SHP77 (cell line): ENCODE measurements at regions not wholly inside any gene's neighbourhood (a gene's known extent, or its start where the extent isn't known, plus 50 kb on each side); places are given as distances from the start of the nearest gene placed in this dataset.

Source experiments
- DNase-seq, 2 experiments: peaks; one replicate each; lab custom pipeline; 2025; lab: John Stamatoyannopoulos, UW

DNA sequence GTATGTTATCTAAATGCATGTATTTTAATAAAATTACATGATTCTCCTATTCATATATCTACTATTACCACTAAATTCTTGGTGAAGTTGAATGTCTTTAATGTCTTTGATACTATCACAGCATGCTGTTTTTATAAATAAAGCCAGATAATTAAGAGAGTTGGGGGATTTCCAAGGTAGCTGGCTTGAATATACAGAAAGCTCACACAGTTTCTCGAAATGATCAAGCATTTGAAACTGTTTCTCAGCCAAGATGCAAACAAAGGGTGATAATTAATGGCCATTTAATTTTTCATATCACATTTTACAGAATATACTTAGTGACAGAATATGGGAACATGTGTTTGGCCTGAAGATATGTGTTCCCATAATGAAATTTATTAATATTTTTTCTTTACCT is 145.6 kb upstream of the CDH12 start:
- DNase-seq, result no peak

DNA sequence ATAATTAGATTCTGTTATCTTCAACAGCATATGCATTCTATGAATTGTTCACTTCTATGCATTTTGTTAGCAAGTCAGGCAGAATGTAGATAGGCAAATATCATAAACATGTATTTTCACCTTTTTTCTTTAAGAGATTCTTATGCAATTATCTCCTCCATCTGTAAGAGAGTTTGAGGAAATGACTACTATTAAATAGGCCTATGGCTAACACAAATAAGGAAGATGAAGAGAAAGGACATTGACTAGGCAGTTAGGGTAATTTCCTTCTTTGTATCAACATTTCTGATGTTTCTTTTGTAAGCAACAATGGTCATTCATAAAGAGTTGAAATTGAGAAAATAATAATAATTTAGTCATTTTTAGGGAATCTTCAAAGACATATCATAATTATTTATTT is 145.2 kb upstream of the CDH12 start:
- DNase-seq, result no peak

DNA sequence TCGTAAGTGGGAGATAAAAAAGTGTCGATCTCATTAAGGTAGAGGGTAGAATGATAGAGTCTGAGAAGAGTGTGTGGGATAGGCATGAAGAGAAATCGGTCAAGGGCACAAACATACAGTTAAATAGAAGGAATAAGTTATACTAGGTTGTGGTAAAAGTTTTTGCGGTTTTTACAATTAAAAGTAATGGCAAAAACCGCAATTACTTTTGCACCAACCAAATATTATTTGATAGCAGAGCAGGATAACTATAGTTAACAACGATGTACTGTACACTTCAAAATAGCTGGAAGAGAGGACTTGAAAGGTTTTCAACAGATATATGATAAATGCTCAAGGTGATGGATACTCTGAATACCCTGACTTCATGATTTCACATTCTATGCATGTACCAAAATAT is 135.8 kb upstream of the CDH12 start:
- no peak for DNase-seq

DNA sequence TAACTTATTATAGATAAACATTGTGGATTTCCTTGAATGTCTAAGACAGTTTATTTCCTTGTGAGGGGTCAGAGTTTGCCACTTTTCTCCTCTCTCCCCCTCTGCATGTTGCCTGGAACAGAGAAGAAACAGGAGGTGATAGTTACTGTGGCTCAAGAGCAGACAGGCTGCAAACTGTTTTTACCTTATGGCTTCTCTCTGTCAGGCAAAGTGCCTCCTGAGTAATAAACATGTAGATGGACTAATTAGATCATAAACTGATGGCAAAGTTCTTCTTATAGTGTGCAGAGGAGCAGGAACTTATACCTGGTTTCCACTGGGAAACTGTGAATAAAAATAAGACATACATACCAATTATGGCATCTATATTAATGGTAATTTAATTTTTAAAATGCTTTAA is 133.1 kb upstream of the CDH12 start:
- DNase-seq, result no peak

DNA sequence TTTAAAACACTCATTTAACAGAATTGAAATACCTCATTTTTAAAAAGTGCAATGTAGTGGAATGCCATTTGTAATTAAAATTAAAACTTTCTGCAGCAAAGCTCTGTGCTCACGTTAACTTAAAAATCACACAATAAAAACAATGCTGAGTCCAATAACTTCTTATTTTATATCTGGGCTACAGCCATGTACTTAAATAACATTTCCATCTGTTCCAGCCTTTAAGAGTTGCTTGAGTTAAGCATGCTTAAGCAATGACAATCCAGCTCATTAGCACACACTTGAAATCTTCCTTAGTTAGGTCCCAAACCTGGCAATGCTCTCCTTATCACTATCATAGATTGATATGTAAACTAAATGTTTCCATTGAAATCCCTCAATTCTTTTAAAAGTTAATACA is 132.3 kb upstream of the CDH12 start:
- DNase-seq, result no peak

DNA sequence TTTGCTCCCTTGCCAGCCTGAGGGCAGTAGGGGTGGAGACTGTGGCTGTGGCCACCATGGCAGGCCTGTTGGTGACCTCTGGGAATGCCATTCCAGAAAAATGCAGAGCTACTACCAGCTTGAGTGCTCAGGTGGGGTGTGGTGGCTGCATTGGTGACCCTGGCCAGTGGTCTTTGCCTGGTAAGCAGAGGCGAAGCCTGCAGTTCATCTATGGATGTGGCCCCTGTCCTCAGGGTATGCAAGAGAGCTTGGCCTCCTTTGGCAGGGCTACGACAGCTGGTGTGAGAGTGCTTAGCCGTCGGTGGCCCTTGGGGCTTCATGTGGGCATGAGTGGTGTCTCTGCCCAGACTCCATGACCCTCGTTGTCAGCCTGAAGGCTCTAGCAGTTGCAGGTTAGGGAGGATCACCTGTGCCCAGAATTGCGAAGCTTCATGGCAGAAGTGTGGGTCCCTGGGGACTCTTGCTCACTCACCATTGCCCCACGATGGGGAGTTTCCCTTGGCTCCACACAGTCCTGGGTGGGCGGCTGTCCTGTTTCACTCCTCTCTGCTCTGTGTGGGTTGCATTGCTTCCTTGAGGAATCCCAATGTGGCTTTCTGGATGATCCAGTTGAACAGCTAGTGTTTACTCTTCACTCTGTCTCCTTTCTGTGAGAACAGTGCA is 117.9 kb upstream of the CDH12 start:
- no peak for DNase-seq

DNA sequence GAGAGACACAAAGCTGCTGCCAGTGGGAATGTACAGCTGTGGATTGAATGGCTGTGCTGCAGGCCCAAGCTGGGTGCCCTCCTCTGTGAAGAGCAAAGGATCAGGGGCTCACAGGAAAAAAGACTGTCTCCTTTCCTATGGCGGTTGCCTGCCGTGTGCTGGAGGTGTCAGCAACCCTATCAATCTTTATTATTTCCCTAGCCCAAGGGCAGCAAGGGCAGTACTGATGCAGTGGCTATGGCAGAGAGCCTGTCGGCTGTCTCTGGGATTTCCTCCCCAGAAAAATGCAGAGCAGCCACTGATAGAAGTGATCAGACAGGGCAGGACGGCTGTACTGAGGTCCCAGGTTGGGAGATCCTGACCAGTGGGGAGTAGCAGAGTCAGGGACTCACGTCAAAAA is 117.3 kb upstream of the CDH12 start:
- DNase-seq, result no peak

DNA sequence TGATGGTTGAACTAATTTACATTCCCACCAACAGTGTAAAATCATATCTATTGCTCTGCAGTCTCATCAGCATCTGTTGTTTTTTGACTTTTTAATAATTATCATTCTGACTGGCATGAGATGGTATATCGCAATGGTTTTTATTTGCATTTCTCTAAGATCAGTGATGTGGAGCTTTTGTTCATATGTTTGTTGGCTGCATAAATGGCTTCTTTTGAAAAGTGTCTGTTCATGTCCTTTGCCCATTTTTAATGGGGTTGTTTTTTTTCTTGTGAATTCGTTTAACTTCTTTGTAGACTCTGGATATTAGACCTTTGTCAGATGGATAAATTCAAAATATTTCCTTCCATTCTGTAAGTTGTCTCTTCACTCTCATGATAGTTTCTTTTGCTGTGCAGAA is 115.2 kb upstream of the CDH12 start:
- DNase-seq, result no peak

DNA sequence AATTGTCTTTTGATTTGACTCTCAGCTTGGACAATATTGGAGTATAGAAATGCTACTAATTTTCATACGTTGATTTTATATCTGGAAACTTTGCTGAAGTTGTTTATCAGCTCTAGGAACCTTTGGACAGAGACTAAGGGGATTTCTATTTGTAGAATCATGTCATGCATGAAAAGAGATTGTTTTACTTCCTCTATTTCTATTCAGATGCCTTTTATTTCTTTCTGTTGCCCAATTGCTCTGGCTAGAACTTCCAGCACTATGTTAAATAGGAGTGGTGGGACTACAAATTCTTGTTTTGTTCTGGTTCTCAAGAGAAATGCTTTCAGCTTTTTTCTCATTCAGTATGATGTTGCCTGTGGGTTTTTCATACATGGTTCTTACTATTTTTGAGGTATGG is 112.8 kb upstream of the CDH12 start:
- no peak for DNase-seq

DNA sequence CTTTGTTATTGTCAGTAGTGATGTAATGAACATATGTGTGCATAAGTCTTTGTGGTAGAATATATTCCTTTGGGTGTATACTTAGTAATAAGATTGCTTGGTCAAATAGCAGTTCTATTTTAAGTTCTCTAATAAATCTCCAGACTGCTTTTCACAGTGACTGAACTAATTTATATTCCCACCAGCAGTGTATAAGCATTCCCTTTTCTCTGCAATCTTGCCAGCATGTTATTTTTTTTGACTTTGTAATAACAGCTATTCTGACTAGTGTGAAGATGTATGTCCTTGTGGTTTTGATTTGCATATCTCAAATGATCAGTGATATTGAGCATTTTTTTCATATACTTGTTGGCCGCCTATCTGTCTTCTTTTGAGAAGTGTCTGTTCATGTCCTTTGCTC is 111.5 kb upstream of the CDH12 start:
- DNase-seq, result no peak

DNA sequence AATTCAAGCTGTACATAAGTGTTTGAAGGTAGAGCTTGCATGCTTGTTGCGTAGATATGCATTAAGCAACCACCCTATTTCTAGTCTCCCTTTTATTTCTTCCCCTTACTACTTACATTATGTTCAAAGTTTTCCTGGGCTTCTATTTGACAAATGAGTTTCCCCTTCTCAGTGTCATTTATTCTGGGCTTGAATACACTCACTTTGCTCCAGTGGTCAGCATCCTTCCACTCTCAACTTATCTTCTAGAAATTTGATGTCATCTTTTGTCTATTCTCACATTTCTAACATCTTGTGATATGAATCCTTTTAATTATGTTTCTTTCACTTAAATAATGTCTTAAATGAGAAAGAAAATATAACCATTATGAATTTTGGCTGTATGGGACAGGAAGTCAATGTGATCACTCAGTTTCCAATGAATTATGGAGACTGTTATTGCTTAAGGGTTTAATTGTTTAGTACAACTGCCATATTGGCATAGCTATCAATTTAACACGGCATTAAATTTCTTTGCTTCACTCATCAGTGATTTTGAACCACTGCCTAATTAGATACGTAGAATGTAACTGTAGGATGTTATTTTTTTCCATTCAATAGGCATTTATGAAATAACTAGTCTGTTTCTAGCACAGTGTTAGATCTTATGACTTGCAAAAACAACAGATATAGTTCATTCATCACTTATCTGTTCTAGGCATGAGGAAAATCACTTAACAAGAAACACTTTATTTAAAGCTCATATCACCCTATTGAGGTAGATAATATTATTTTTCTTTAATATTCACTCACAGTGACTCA is 105.5 kb upstream of the CDH12 start:
- DNase-seq, result no peak

DNA sequence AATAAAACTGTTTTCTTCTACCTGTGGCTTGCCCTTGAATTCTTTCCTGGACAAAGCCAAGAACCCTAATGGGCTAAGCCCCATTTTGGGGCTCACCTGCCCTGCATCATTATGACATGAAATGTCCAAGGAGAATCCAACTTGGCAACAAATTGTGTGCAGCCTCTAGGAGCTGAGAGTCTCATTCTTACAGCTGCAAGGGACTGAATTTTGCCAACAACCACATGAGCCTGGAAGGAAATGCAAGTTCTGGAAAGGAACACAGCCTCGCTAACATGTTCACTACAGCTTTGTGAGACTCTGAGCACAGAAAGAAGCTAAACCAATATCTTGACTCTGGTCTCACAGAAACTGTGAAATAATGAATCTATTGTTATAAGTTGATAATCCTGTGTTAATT is 94.8 kb upstream of the CDH12 start:
- no peak for DNase-seq

DNA sequence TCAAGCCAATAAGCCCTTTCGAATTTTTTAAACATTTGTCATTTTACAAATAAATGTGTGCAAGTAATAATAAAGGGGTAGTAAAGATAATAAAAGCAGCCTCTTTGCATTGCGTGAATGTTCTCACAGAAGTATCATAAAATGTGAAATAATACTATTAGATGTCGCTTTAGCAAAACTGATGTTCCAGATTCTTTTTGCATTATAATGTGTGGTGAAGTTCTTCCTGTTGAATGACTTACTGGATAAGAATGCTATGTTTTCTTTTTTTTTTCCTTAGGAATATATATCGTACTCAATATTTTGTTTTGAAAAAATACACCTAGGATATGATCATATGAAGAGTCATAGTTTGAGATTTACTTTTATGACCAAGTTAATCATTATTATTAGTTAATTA is 85.2 kb upstream of the CDH12 start:
- no peak for DNase-seq

DNA sequence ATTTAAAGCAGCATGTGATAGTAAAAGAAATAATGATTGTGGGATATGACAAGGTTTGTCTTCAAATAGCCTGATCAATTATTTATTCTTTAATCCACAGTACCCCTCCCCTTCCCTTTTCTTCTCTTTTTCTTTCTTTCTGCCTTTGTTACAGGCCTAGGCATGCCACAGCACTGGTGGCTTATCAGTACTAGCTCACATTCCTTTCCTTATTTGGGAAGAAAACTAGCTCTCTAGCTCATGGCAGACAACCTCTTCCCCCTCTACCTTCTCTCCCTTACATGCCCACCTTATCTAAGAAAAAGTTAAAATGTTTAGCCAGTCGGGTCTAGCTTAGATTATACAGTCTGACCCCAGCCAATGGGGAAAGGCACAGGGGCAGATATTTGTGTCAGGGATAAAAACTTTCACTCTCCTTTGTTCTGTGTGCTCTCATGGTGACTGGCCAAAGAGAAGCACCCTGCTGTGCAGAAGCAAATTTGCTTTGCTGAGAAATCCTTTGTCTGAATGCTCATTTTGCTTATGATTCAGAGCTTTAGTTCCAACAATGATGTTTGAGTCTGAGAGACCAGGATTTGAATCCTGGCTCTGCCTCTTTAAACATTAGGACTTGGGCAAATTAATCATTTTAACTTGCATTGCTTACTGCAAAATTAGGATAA is 75.8 kb upstream of the CDH12 start:
- DNase-seq, result no peak

DNA sequence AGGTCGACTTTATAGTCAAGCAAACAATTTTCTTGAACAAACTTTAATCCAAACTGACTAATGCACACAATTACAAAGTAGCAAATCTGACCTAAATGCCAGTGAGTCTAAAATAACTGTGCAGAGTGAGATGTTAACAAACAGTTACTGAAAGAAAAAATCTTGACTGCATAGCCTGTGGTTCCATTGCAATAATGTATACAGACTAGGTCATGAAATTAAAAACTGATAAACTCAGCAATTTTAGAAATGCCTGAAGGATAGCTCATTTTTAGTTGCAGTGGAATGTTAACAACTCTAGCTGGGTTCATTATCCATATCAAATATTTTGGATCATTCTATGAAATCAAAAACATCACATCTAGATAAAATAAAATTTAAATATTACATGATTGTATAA is 73.4 kb upstream of the CDH12 start:
- DNase-seq, result no peak

DNA sequence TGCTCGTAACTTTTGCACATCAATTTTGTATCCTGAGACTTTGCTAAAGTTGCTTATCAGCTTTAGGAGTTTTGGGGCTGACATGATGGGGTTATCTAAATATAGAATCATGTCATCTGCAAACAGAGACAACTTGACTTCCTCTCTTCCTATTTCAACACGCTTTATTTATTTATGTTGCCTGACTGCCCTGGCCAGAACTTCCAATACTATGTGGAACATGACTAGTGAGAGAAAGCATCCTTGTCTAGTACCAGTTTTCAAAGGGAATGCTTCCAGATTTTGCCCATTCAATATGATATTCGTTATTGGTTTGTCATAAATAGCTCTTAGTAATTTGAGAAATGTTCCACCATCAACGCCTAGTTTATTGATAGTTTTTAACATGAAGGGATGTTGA is 65.4 kb upstream of the CDH12 start:
- no peak for DNase-seq

DNA sequence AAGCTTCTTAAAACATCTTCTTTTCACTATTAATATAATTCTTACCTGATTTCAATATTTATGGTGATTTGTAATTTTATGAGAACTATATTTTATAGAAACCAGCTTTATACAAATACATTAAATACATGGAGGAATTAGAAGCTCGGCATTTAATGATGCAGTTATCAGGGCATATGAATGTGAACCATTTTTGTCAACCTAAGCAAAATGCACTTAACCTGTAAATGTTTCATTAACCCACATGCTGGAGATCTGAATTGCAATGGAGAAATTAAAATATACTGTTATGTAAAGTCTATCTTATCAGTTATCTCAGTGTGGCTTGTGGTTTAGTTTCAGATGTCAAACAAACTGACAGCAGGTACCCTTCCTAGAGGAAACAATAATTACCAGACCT is 63.2 kb upstream of the CDH12 start:
- no peak for DNase-seq

DNA sequence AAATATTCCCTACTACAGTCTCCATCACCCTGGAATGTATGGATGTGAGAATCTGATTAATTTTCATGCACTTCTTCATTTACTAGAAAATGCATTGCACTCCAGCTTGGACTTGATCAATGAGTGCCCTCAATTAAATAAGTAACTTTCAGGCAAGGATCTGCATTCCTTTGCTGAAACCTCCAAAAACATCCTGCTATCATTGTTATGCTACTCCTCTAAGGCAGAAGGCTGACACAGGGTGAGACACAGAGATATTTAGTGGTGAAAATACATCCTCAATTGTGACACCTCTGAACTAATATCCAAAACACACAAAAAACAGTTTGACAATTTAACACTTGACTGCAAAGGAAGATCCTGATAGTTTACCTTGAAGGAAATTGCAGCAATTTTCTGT is 57.9 kb upstream of the CDH12 start:
- DNase-seq, result no peak

DNA sequence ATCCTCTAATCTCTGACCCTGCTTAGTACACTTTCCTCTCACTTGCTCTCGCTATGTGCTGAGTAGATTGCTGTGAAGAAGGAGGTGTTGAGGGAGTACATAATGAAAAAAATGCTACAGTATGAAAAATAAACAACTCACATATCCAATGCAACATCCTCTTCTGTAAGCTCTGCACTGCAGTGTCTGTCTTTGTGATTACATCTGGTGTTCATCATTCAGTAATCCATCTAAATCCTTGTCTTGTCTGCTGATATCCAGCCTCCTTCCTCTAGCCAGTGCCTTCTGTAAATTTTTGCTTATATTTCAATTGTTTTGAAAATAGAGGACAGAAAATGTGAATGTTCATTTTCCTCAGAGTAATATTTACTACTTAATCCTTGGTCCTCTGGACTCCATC is 57.4 kb upstream of the CDH12 start:
- no peak for DNase-seq

DNA sequence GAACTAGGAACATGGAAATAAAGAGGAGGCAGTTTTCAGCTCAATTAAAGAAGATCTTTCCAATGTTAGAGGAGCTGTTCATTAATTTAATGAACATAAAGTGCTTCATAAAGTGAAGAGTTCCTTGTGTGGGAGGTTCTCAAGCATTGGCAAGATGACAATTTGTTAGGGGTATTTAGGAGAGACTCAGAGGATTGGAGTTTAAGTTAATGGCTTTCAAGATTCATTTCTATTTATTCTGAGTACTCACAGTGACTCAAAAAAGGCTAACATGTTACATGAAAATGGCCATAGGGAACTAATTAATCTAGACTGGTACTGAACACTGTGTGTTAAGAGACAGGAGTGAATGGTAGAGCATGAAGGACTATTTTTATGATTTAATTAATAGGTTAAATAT is 55.4 kb upstream of the CDH12 start:
- DNase-seq, result no peak

DNA sequence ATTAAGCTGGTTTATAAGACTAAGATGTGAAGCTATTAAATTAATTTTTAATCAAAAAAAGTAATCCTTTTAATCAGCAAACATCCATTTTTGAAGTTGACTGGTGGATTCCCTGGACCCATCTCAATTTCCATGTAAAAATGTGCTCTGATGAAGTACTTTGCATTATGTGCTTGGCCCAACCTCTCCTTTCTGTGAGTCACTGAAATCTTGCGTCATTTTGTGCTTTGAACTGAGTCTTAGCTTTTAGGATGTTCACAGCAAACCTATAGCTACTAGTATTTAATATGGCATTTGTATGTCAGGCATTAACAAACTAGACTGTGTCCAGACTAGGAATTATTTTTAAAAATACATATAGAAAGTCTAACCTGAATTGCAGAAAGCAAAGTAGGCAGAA is 55.0 kb upstream of the CDH12 start:
- DNase-seq, result no peak
